ENCODE measurements at regions not wholly inside any gene's neighbourhood (a gene's known extent, or its start where the extent isn't known, plus 50 kb on each side); places are given as distances from the start of the nearest gene placed in this dataset.

- DNase-seq: no peak
Observed at GRCh38 chr1:244197851-244198375, 146.8 kb downstream of the ZBTB18 start.

GRCh38 chr1:244199902-244200301 is 148.8 kb downstream of the ZBTB18 start:
- DNase-seq: no peak

- DNase-seq: no peak
Observed at GRCh38 chr1:244200596-244200995, 149.5 kb downstream of the ZBTB18 start.

GRCh38 chr1:244201750-244202149 is 150.7 kb downstream of the ZBTB18 start:
- no peak for DNase-seq

- DNase-seq: no peak
Observed at GRCh38 chr1:244204004-244204403, 152.9 kb downstream of the ZBTB18 start.

- DNase-seq: no peak
Observed at GRCh38 chr1:244205171-244205570, 154.1 kb downstream of the ZBTB18 start.

GRCh38 chr1:244205906-244206305 is 154.8 kb downstream of the ZBTB18 start:
- no peak for DNase-seq

- no peak for DNase-seq
Observed at GRCh38 chr1:244207042-244207934, 156.2 kb downstream of the ZBTB18 start.

GRCh38 chr1:244207935-244208244 is 156.8 kb downstream of the ZBTB18 start:
- DNase-seq: no peak

GRCh38 chr1:244209955-244210354 is 158.9 kb downstream of the ZBTB18 start:
- no peak for DNase-seq

- DNase-seq: no peak
Observed at GRCh38 chr1:244210884-244211558, 159.9 kb downstream of the ZBTB18 start.

GRCh38 chr1:244211559-244211944 is 160.5 kb downstream of the ZBTB18 start:
- DNase-seq: no peak

- DNase-seq: no peak
Observed at GRCh38 chr1:244212219-244212618, 161.1 kb downstream of the ZBTB18 start.

GRCh38 chr1:244212797-244213475 is 161.9 kb downstream of the ZBTB18 start:
- no peak for DNase-seq

- DNase-seq: no peak
Observed at GRCh38 chr1:244214009-244214967, 163.2 kb downstream of the ZBTB18 start.

- DNase-seq: no peak
Observed at GRCh38 chr1:244216836-244217235, 165.8 kb downstream of the ZBTB18 start.

- no peak for DNase-seq
Observed at GRCh38 chr1:244217711-244218110, 166.6 kb downstream of the ZBTB18 start.

GRCh38 chr1:244218220-244218619 is 167.1 kb downstream of the ZBTB18 start:
- DNase-seq: no peak

- no peak for DNase-seq
Observed at GRCh38 chr1:244219149-244219548, 168.1 kb downstream of the ZBTB18 start.

GRCh38 chr1:244219802-244220201 is 168.7 kb downstream of the ZBTB18 start:
- DNase-seq: no peak

GRCh38 chr1:244220410-244220809 is 169.3 kb downstream of the ZBTB18 start:
- no peak for DNase-seq

GRCh38 chr1:244221991-244222390 is 170.9 kb downstream of the ZBTB18 start:
- DNase-seq: no peak
